Gastrocnemius medialis (tissue), 4 donors: ENCODE measurements at regions not wholly inside any gene's neighbourhood (a gene's known extent, or its start where the extent isn't known, plus 50 kb on each side); places are given as distances from the start of the nearest gene placed in this dataset.

Experiments
- ATAC-seq, 2 donors: fragments of 150-250 bp; one replicate each; pipeline ENCODE4 v1.9.1; 2016
- DNase-seq, 2 donors: peaks; one replicate each; pipeline ENCODE4 v3.0.0-alpha.2; 2019
- H3K27ac ChIP-seq, 4 donors: fragments of 200-600 bp; sonication (generic); 1 replicate in 1 of 4; 2 replicates in 3 of 4; pipeline ENCODE4 v1.5.1; 2016 to 2018; ENCODE audit warnings: mild to moderate bottlenecking in 2 of 4, moderate library complexity in 1 of 4
- H3K27me3 ChIP-seq, 3 donors: fragments of 200-600 bp; sonication (generic) in 2 of 3; 1 replicate in 1 of 3; 2 replicates in 2 of 3; pipeline versions ENCODE4 v1.5.1 to v1.6.0; 2016 to 2019; ENCODE audit warnings: mild to moderate bottlenecking in 1 of 3, moderate library complexity in 1 of 3
- H3K36me3 ChIP-seq, 2 donors: fragments of 200-600 bp; sonication (generic) in 1 of 2; one replicate each; pipeline ENCODE4 v1.5.1; 2017 to 2018
- H3K4me1 ChIP-seq, 2 donors: fragments of 200-600 bp; sonication (generic) in 1 of 2; one replicate each; pipeline ENCODE4 v1.5.1; 2016 to 2017; ENCODE audit warnings: mild to moderate bottlenecking in 2 of 2
- H3K4me3 ChIP-seq, 4 donors: fragments of 200-600 bp; sonication (generic) in 3 of 4; 1 replicate in 1 of 4; 2 replicates in 3 of 4; pipeline ENCODE4 v1.5.1; 2016 to 2019; ENCODE audit warnings: mild to moderate bottlenecking in 2 of 4
- H3K9me3 ChIP-seq, 3 donors: fragments of 200-600 bp; sonication (generic) in 2 of 3; 1 replicate in 1 of 3; 2 replicates in 2 of 3; pipeline ENCODE4 v1.5.1; 2016 to 2019
- CTCF ChIP-seq, 5 experiments: fragments of 450-650 bp in 3 of 5; fragments of 200-600 bp in 2 of 5; sonication (generic) in 2 of 5; IDR thresholded peaks in 4 of 5; conservative IDR thresholded peaks in 1 of 5; 1 replicate in 4 of 5; 2 replicates in 1 of 5; pipeline ENCODE4 v1.5.1; 2016 to 2019; ENCODE audit warnings: antibody characterized with exemption in 5 of 5, mild to moderate bottlenecking in 3 of 5, moderate library complexity in 3 of 5
- POLR2A ChIP-seq, 2 donors: fragments of 450-650 bp; IDR thresholded peaks; one replicate each; pipeline ENCODE4 v1.6.1; 2017; ENCODE audit warnings: antibody characterized with exemption in 2 of 2, mild to moderate bottlenecking in 2 of 2, moderate library complexity in 2 of 2
- in situ Hi-C, 4 donors: fragments of 200-750 bp; cut with MboI; loops; one replicate each; pipeline versions ENCODE4 v1.15.0 to v1.8.0; 2017; ENCODE audit warnings: low sequenced_read_pairs in 4 of 4
- intact Hi-C: fragments of 100-400 bp; cut with DNase I; formaldehyde crosslinking; loops from one replicate; pipeline ENCODE4 v1.15.1; 2023; ENCODE audit warnings: low total_unique reads

DNA sequence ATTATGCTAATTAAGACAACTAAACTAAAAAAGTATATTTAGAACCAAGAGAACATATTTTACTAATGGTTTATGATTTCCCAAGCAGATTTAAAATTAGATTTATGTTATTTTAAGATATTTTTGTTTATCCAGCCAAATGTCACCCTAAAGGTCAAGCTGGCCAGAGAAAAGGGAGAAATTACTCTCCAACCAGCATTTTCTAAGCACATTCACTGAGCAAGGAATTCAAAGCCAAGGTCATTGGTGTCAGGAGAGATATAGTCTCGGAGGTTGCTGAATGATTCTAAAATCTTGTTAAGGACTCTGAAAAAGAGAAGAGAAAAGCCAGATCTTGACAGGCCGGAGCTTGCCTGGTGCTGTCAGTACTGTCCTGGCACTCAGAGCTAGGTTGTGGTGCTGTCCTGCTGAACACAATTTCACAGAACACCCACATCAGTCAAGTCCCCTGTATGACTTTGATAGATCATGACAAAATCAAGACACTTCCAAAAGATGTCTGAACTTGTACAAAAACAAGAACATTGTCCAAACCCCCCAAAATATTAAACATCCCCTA lies 222.3 kb upstream of the SMLR1 start:
- DNase-seq: no peak
- Histone ChIP-seq H3K4me1 (no peaks in the 10 kb centered on the region), H3K4me3 (no peak overlapping the region), H3K36me3 (no peaks in the 10 kb centered on the region), H3K27me3 (no peaks in the 10 kb centered on the region), H3K9me3 (no peaks in the 10 kb centered on the region), H3K27ac (no peak overlapping the region)
- intact Hi-C loops (no loop called here), in situ Hi-C loops (no loop called here)
- TF ChIP-seq POLR2A (IDR thresholded peaks at IDR 0.05) (no peak), CTCF (IDR thresholded peaks at IDR 0.05 in 4 of 5, conservative IDR thresholded peaks at IDR 0.05 in 1 of 5) (no peak)
- no peak for ATAC-seq

- ATAC-seq (no peak), DNase-seq (no peak)
- H3K27ac ChIP-seq: no peak overlapping the region
- intact Hi-C loops: no loop called here
- H3K27me3 ChIP-seq: no peaks in the 10 kb centered on the region
- H3K4me1 ChIP-seq: no peaks in the 10 kb centered on the region
- H3K4me3 ChIP-seq: no peak overlapping the region
- H3K36me3 ChIP-seq: no peaks in the 10 kb centered on the region
- in situ Hi-C loops: no loop called here
- no peaks in the 10 kb centered on the region for H3K9me3 ChIP-seq
- TF ChIP-seq CTCF (IDR thresholded peaks at IDR 0.05 in 4 of 5, conservative IDR thresholded peaks at IDR 0.05 in 1 of 5): no peak
- TF ChIP-seq POLR2A (IDR thresholded peaks at IDR 0.05): no peak
These were observed 216.9 kb upstream of the SMLR1 start for GRCh38 chr6:130610303-130610702.

- no peak for TF ChIP-seq CTCF (IDR thresholded peaks at IDR 0.05 in 4 of 5, conservative IDR thresholded peaks at IDR 0.05 in 1 of 5)
- no peak for TF ChIP-seq POLR2A (IDR thresholded peaks at IDR 0.05)
- H3K4me3 ChIP-seq: no peak overlapping the region
These were observed 215.8 kb upstream of the SMLR1 start for GRCh38 chr6:130611366-130611765.

GRCh38 chr6:130613176-130613575 lies 214.0 kb upstream of the SMLR1 start:
- H3K9me3 ChIP-seq: no peaks in the 10 kb centered on the region
- H3K4me1 ChIP-seq: no peaks in the 10 kb centered on the region
- DNase-seq (no peak), ATAC-seq (no peak)
- no peak overlapping the region for H3K27ac ChIP-seq
- H3K4me3 ChIP-seq: no peak overlapping the region
- TF ChIP-seq CTCF (IDR thresholded peaks at IDR 0.05 in 4 of 5, conservative IDR thresholded peaks at IDR 0.05 in 1 of 5) (no peak), POLR2A (IDR thresholded peaks at IDR 0.05) (no peak)
- in situ Hi-C loops (no loop called here), intact Hi-C loops (no loop called here)
- H3K27me3 ChIP-seq: no peaks in the 10 kb centered on the region
- no peaks in the 10 kb centered on the region for H3K36me3 ChIP-seq

More at GRCh38 chr6:130611366-130611765, 215.8 kb upstream of the SMLR1 start:
- Histone ChIP-seq H3K27ac (no peak overlapping the region), H3K27me3 (no peaks in the 10 kb centered on the region), H3K9me3 (no peaks in the 10 kb centered on the region), H3K36me3 (no peaks in the 10 kb centered on the region), H3K4me1 (no peaks in the 10 kb centered on the region)
- ATAC-seq (no peak), DNase-seq (no peak)
- in situ Hi-C loops (no loop called here), intact Hi-C loops (no loop called here)

GRCh38 chr6:130615816-130616215 lies 211.4 kb upstream of the SMLR1 start:
- Histone ChIP-seq H3K36me3 (no peaks in the 10 kb centered on the region), H3K9me3 (no peaks in the 10 kb centered on the region), H3K4me1 (no peaks in the 10 kb centered on the region), H3K27ac (no peak overlapping the region), H3K4me3 (no peak overlapping the region), H3K27me3 (no peaks in the 10 kb centered on the region)
- TF ChIP-seq POLR2A (IDR thresholded peaks at IDR 0.05) (no peak), CTCF (IDR thresholded peaks at IDR 0.05 in 4 of 5, conservative IDR thresholded peaks at IDR 0.05 in 1 of 5) (no peak)
- DNase-seq: no peak
- no peak for ATAC-seq
- in situ Hi-C loops (no loop called here), intact Hi-C loops (no loop called here)
